Bronchial epithelial cell (primary cell): ENCODE measurements at regions not wholly inside any gene's neighbourhood (a gene's known extent, or its start where the extent isn't known, plus 50 kb on each side); places are given as distances from the start of the nearest gene placed in this dataset.

Experiments
- DNase-seq: peaks from one replicate; pipeline ENCODE4 v3.0.0-alpha.2; 2010; ENCODE audit warnings: low read depth
- FAIRE-seq: peaks from 2 replicates; lab custom pipeline; 2011; peaks lifted over from hg19 to GRCh38; lab: Jason Lieb, UNC
- H3K27me3 ChIP-seq: 2 replicates; pipeline ENCODE4 v1.5.1; 2011; ENCODE audit warnings: low read length; ENCODE audit not compliant: control insufficient read depth, insufficient read depth
- H3K36me3 ChIP-seq: 2 replicates; pipeline ENCODE4 v1.5.1; 2011; ENCODE audit warnings: low read length; ENCODE audit not compliant: control insufficient read depth, insufficient read depth
- H3K4me3 ChIP-seq: 2 replicates; pipeline ENCODE4 v1.5.1; 2011; ENCODE audit warnings: mild to moderate bottlenecking, low read depth, low read length, control low read depth
- TF ChIP-seq, protein P1 (sequence below): IDR thresholded peaks from 2 replicates; pipeline ENCODE4 v1.5.1; 2011; ENCODE audit warnings: mild to moderate bottlenecking, moderate library complexity, low read length, control low read depth, inconsistent platforms; ENCODE audit not compliant: insufficient read depth, severe bottlenecking

- TF ChIP-seq, protein P1, sequence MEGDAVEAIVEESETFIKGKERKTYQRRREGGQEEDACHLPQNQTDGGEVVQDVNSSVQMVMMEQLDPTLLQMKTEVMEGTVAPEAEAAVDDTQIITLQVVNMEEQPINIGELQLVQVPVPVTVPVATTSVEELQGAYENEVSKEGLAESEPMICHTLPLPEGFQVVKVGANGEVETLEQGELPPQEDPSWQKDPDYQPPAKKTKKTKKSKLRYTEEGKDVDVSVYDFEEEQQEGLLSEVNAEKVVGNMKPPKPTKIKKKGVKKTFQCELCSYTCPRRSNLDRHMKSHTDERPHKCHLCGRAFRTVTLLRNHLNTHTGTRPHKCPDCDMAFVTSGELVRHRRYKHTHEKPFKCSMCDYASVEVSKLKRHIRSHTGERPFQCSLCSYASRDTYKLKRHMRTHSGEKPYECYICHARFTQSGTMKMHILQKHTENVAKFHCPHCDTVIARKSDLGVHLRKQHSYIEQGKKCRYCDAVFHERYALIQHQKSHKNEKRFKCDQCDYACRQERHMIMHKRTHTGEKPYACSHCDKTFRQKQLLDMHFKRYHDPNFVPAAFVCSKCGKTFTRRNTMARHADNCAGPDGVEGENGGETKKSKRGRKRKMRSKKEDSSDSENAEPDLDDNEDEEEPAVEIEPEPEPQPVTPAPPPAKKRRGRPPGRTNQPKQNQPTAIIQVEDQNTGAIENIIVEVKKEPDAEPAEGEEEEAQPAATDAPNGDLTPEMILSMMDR = no peak
- no peaks in the 10 kb centered on the region for H3K27me3 ChIP-seq
- FAIRE-seq (no peak), DNase-seq (no peak)
- no peaks in the 10 kb centered on the region for H3K36me3 ChIP-seq
- H3K4me3 ChIP-seq = no peak overlapping the region
Measured at GRCh38 chr2:239459056-239459455, 58.2 kb upstream of the HDAC4 start.

- no peak for DNase-seq
- H3K4me3 ChIP-seq = no peak overlapping the region
- no peak for FAIRE-seq
- H3K27me3 ChIP-seq = no peaks in the 10 kb centered on the region
- no peaks in the 10 kb centered on the region for H3K36me3 ChIP-seq
- TF ChIP-seq, protein P1 = no peak
Measured at GRCh38 chr2:239457586-239458445, 57.0 kb upstream of the HDAC4 start.

DNA sequence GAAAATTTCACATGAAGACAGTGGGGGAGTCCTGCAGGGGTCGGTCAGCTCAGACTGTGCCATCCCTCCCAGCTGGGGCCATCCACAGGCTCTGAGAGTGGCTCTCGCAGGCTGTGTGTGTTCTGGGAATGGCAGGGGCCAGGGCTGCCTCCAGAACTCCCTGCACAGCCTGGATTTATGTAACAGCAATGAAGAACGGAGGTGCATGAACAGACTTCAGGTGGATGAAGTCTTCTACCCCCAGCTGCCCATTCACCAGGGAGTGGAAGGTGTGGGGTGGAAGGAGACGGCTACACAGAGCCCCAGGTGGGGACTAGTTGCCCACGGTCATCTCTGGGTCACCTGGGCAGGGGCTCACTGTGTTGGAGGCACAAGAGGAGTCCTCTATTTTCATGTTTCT is 56.1 kb upstream of the HDAC4 start:
- no peaks in the 10 kb centered on the region for H3K36me3 ChIP-seq
- TF ChIP-seq, protein P1 = no peak
- no peak overlapping the region for H3K4me3 ChIP-seq
- FAIRE-seq (no peak), DNase-seq (no peak)
- H3K27me3 ChIP-seq = no peaks in the 10 kb centered on the region

DNA sequence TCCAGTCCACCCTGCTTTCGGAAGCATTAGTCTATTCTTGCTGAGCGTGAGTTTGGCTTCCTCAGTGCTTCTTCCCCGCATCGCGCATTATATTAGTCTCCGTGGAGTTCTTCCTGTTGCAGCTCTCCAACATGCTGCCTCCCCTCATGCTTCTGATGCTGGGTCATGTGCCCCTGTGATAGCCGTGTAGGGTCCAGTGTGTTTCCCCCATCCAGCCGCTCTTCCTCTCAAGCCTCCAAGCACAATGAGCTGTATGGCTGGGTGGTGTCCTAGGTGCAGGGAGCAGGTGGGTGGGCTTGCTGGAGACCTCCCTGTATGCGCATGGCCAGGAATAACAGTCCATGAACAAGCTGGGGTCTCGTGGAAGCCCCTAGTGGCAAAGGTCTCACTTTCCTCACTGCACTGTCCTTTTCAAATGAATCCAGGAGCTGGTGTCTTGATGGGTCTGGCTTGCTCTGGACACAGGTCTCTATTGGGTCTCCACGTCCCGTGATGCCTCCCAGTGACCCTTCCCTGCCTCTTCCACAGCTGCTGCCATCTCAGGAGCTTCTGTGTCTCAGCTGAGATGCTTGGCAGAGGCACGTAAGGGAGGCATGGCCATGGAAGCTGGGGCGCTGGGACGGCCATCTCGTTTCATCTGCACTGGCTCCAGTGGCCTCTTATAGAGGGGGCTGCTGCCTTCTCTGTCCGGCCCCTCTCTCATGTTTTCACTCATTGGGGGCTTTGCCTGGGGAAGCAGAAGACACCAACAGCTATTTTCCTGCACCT is 54.8 kb upstream of the HDAC4 start:
- Histone ChIP-seq H3K36me3 (no peaks in the 10 kb centered on the region), H3K4me3 (no peak overlapping the region), H3K27me3 (no peaks in the 10 kb centered on the region)
- TF ChIP-seq, protein P1 = no peak
- FAIRE-seq (no peak), DNase-seq (no peak)

DNA sequence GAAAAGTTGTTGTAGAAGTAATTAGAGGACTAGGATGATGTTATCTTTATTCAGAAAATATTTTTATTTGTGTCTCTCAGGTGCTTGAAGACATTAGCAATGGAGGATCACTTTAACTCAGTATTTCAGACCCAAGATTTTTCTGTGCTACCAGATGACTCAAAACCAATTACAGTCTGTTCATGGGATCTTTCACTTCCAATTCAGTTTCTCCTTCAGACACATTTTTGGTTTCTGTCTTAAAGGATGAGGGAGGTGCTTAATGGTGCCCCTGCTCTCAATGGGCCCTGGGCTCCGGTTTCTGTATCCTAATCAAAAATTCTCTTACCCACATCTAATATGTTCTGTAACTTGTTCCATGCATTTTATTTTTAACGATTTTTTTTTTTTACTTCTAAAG is 53.7 kb upstream of the HDAC4 start:
- FAIRE-seq (no peak), DNase-seq (no peak)
- no peaks in the 10 kb centered on the region for H3K27me3 ChIP-seq

More for the DNA sequence above, 53.7 kb upstream of the HDAC4 start:
- Histone ChIP-seq H3K36me3 (no peaks in the 10 kb centered on the region), H3K4me3 (no peak overlapping the region)
- TF ChIP-seq, protein P1 = no peak
